Kidney (tissue), 13 donors: ENCODE measurements at regions not wholly inside any gene's neighbourhood (a gene's known extent, or its start where the extent isn't known, plus 50 kb on each side); places are given as distances from the start of the nearest gene placed in this dataset.

Source experiments
- DNase-seq, 5 donors: peaks; one replicate each; pipeline ENCODE4 v3.0.0-alpha.2; 2013 to 2020
- FAIRE-seq: peaks from 2 replicates; lab custom pipeline; 2012; peaks lifted over from hg19 to GRCh38; lab: Jason Lieb, UNC
- H3K27ac ChIP-seq, 2 donors: one replicate each; pipeline ENCODE4 v1.7.0; 2013; ENCODE audit warnings: low read depth in 2 of 2, low read length in 2 of 2, inconsistent platforms in 1 of 2
- H3K27me3 ChIP-seq: one replicate; pipeline ENCODE4 v1.7.1; 2013; ENCODE audit warnings: low read length, inconsistent platforms; ENCODE audit not compliant: control insufficient read depth, insufficient read depth
- H3K36me3 ChIP-seq, 3 donors: one replicate each; pipeline versions ENCODE4 v1.7.0 to v1.7.1; 2013; ENCODE audit warnings: low read length in 3 of 3, control low read depth in 1 of 3, inconsistent platforms in 1 of 3; ENCODE audit not compliant: insufficient read depth in 3 of 3, control insufficient read depth in 2 of 3
- H3K4me1 ChIP-seq, 3 donors: one replicate each; pipeline versions ENCODE4 v1.7.0 to v1.7.1; 2013; ENCODE audit warnings: low read length in 3 of 3, inconsistent platforms in 1 of 3, low read depth in 1 of 3; ENCODE audit not compliant: control insufficient read depth in 2 of 3, insufficient read depth in 2 of 3
- H3K4me3 ChIP-seq, 3 donors: one replicate each; pipeline versions ENCODE4 v1.7.0 to v1.8.1; 2013; ENCODE audit warnings: low read length in 3 of 3, control low read depth in 1 of 3, inconsistent platforms in 1 of 3
- H3K9ac ChIP-seq, 3 donors: one replicate each; pipeline versions ENCODE4 v1.7.0 to v1.7.1; 2013; ENCODE audit warnings: low read length in 3 of 3, control low read depth in 1 of 3, inconsistent platforms in 1 of 3
- H3K9me3 ChIP-seq, 3 donors: one replicate each; pipeline versions ENCODE4 v1.7.0 to v1.7.1; 2013; ENCODE audit warnings: low read length in 3 of 3, control low read depth in 1 of 3, inconsistent platforms in 1 of 3; ENCODE audit not compliant: control insufficient read depth in 2 of 3, insufficient read depth in 1 of 3
- intact Hi-C: fragments of 100-400 bp; cut with DNase I; formaldehyde crosslinking; loops from one replicate; pipeline ENCODE4 v1.11.1; 2022
- TF ChIP-seq, protein P1 (sequence below): IDR thresholded peaks from 3 replicates; pipeline ENCODE4 v1.5.1; 2012; ENCODE audit warnings: mild to moderate bottlenecking, moderate library complexity, borderline replicate concordance; ENCODE audit not compliant: insufficient read depth; ENCODE audit errors: extremely low read depth
- donor health status: control.
- donor health status: control.
- donor health status: control.
- donor health status: control.
- donor health status: control.
- donor health status: DM: yes; HTN: yes; CAD: no.
- donor health status: Normal renal cell carcinoma (clear cell type).

DNA sequence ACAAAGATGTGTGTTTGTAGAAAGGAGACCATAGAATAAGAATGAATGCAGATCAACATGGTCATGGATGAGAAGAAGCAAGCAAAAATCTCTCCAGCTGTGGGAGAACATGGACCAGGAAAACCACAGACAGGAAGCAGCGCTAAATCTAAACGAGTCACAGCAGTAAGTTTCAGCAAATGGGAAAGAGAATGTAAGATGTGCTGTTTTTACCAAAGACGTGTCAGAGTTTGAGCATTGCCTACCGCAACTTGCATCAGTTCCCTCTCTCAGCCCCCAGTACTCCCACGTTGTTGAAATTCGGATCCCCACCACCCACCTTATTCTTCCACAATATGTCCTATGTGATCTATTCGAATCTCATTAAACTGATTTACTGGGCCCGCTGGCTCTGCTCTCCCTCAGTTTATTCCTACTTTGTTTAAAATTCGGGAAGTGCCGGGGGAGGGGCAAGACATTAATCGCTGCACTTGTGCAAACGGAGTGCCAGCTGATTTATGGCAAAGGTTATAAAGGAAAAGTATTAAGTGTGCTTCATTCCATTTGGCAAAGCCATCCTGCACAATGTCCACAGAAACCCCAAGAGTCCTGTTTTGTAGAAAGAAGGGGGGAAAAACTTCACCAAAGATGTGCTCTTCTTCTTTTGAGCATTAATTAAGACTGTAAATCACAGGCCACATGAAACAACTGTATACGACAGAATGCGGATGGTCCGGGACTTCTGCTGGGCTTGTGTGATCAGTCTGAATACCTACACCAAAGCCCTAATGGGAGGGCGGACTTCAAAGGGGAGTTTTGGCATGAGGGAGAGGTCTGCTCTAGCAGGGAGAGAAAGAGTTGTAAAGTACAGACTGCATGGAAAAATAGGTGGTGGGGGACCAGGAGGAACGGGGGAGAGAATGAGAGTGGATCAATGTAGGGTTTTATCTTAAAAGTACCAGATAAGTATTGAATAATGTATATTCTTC is 59.1 kb upstream of the PRDM1 start:
- DNase-seq, result peak in 4 of 5 donors; percentile 42 to 68 (median 54)
- TF ChIP-seq, protein P1, sequence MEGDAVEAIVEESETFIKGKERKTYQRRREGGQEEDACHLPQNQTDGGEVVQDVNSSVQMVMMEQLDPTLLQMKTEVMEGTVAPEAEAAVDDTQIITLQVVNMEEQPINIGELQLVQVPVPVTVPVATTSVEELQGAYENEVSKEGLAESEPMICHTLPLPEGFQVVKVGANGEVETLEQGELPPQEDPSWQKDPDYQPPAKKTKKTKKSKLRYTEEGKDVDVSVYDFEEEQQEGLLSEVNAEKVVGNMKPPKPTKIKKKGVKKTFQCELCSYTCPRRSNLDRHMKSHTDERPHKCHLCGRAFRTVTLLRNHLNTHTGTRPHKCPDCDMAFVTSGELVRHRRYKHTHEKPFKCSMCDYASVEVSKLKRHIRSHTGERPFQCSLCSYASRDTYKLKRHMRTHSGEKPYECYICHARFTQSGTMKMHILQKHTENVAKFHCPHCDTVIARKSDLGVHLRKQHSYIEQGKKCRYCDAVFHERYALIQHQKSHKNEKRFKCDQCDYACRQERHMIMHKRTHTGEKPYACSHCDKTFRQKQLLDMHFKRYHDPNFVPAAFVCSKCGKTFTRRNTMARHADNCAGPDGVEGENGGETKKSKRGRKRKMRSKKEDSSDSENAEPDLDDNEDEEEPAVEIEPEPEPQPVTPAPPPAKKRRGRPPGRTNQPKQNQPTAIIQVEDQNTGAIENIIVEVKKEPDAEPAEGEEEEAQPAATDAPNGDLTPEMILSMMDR, result no peak
- H3K9me3 ChIP-seq, result no peaks in the 10 kb centered on the region
- no peak overlapping the region for H3K4me3 ChIP-seq
- no peak overlapping the region for H3K9ac ChIP-seq
- no peak for FAIRE-seq
- no peaks in the 10 kb centered on the region for H3K4me1 ChIP-seq
- H3K27me3 ChIP-seq, result no peaks in the 10 kb centered on the region
- no peaks in the 10 kb centered on the region for H3K36me3 ChIP-seq
- intact Hi-C loops, result no loop called here
- H3K27ac ChIP-seq, result no peak overlapping the region

DNA sequence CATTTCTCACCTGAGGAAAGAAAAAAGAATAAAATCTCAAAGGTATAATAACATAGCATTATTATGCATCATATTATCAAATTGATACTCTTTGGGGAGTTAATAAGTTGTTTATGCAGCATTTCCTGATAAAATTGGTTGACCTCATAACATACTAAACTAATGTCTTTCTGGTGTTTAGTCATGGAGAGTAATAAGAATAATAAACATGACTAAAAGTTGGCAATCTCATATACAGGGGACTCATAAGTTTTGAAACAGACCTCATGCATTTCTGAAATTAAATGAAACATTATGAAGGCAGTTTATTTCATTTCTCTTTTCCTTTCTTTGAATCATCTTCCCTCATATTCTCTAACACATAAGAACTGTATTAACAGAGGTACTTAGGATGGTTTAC is 60.5 kb upstream of the PRDM1 start:
- Histone ChIP-seq H3K9ac (no peak overlapping the region), H3K27ac (no peak overlapping the region), H3K9me3 (no peaks in the 10 kb centered on the region), H3K4me1 (no peaks in the 10 kb centered on the region), H3K4me3 (no peak overlapping the region), H3K36me3 (no peaks in the 10 kb centered on the region), H3K27me3 (no peaks in the 10 kb centered on the region)
- intact Hi-C loops, result no loop called here
- DNase-seq (no peak), FAIRE-seq (no peak)
- TF ChIP-seq, protein P1, result no peak

DNA sequence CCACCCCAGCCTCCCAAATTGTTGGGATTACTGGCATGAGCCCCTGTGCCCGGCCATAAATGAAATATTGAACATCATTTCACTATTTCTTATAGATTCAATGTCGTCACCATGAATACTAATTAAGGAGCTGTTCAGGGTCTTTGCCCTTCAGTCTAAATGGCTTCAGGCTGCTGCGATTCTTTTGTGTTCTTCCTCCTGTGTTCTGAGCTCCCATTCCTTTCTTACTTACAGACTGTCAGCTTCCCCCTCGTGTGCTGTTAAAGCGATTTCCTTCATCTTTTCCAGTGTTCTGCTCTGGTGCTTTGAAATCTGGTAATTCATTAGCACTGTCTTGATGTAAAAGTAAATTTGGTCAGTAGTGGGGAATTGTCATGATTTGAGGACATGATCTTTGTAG is 63.3 kb upstream of the PRDM1 start:
- Histone ChIP-seq H3K9ac (no peak overlapping the region), H3K9me3 (no peaks in the 10 kb centered on the region), H3K4me1 (no peaks in the 10 kb centered on the region), H3K4me3 (no peak overlapping the region), H3K36me3 (no peaks in the 10 kb centered on the region), H3K27ac (no peak overlapping the region), H3K27me3 (no peaks in the 10 kb centered on the region)
- intact Hi-C loops, result no loop called here
- FAIRE-seq (no peak), DNase-seq (no peak)
- TF ChIP-seq, protein P1, result no peak
